ENCODE measurements at regions not wholly inside any gene's neighbourhood (a gene's known extent, or its start where the extent isn't known, plus 50 kb on each side); places are given as distances from the start of the nearest gene placed in this dataset.

DNA sequence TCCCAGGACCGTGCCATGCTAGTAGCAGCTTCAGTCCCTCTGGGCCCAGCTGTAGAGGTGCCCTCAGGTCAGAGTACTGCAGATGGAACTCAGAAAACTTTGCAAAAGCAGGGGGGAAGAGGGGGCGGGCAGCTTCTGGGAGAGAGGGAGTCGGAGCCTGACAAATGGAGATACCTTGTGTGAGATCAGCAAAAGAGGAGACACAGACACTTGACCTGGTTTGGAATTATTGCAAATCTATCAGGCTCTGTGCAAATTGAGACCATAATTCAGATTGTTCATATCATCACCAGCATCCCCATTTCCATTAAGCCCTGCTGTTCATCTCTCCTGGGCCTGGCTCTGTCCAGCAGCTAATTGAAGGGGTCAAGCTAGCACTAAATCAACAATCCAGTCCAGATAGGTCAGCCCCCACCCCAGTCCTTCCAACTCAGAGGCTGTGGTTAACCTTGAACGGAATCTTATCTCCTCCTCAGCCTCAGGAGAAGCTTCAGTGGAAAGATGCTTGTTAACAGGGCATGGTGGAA, 292.6 kb upstream of the PLET1 start:
- no peak overlapping the region for H3K27ac Mint-ChIP-seq
- peaks cover 3% of the 10 kb centered on the region for H3K27me3 Mint-ChIP-seq (ENCODE audit: low read depth, poor library complexity)
- peak overlapping the region; percentile 11 for H3K4me3 Mint-ChIP-seq
- no peaks in the 10 kb centered on the region for H3K9me3 Mint-ChIP-seq
- H3K4me1 Mint-ChIP-seq: peaks cover 39% of the 10 kb centered on the region
- no peaks in the 10 kb centered on the region for H3K36me3 Mint-ChIP-seq (ENCODE audit: low read depth)
- TF ChIP-seq, protein P1, sequence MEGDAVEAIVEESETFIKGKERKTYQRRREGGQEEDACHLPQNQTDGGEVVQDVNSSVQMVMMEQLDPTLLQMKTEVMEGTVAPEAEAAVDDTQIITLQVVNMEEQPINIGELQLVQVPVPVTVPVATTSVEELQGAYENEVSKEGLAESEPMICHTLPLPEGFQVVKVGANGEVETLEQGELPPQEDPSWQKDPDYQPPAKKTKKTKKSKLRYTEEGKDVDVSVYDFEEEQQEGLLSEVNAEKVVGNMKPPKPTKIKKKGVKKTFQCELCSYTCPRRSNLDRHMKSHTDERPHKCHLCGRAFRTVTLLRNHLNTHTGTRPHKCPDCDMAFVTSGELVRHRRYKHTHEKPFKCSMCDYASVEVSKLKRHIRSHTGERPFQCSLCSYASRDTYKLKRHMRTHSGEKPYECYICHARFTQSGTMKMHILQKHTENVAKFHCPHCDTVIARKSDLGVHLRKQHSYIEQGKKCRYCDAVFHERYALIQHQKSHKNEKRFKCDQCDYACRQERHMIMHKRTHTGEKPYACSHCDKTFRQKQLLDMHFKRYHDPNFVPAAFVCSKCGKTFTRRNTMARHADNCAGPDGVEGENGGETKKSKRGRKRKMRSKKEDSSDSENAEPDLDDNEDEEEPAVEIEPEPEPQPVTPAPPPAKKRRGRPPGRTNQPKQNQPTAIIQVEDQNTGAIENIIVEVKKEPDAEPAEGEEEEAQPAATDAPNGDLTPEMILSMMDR (IDR thresholded peaks at IDR 0.05): no peak
- DNase-seq: no peak

DNA sequence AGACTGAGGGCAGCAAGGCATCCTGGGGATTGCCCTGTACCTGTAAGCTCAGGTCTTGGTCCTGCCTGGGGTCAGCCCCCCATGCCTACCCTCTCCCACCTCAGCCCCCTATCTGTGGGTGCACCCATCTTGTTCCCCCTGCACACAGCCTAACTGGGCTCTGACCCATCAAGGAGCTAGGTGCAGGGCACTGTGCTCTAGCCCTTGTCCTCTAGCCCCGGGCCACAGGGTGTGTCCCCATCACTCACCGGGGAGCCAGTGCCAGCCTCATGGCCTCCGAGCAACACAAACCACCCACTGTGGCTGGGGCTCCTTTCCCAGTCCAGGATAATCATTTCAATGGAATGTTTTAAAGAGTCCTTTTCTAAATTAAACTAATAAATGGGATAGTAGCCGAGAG, 293.9 kb upstream of the PLET1 start:
- TF ChIP-seq, protein P1 (IDR thresholded peaks at IDR 0.05): no peak
- peaks cover 3% of the 10 kb centered on the region for H3K27me3 Mint-ChIP-seq (ENCODE audit: low read depth, poor library complexity)
- peaks cover 6% of the 10 kb centered on the region for H3K36me3 Mint-ChIP-seq (ENCODE audit: low read depth)
- peaks cover 49% of the 10 kb centered on the region for H3K4me1 Mint-ChIP-seq
- H3K9me3 Mint-ChIP-seq: peaks cover 6% of the 10 kb centered on the region
- DNase-seq: no peak
- H3K4me3 Mint-ChIP-seq: no peak overlapping the region
- no peak overlapping the region for H3K27ac Mint-ChIP-seq

DNA sequence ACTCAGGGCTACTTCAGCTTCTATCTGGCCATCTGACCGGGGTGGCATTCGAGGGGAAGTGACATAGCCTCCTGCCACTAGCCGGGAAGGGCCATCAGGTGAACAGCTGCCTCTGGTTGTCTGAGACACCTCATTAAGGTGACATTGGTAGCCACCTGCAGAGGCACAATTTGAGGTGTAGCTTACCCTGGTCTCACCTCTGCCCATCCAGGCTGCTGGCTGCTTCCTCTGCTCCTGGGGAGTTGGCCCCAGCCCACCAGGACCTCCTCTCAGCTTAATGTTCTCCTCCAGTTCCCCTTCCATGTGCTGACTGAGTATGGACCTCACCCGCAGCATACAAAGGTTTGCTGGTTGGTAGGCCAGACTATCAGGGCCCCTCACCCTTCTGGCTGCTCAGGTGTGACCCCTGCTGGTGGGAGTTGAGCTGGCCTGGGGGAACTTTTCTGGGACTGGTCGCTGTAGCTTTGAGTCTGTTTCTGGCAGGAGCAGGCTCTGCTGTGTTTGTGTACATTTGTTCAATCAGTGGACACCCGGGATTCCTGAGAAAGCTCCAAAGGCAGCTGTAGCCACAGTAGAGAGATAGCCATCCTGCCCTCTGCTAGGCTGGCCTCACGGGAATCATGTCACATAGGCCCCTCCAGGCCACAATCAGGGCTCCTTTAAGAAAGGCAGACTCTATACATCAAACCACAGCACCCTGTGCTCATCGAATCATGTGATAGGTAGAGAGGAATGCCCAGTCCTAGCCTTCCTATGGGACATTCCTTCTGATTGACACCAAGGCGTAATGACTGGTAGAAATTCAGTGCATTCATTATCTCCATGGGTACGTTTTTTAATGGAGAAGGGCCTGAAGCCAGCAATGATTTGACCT, 295.1 kb upstream of the PLET1 start:
- peak; percentile 79 for DNase-seq
- H3K4me3 Mint-ChIP-seq: no peak overlapping the region
- H3K27ac Mint-ChIP-seq: no peak overlapping the region
- peaks cover 3% of the 10 kb centered on the region for H3K27me3 Mint-ChIP-seq (ENCODE audit: low read depth, poor library complexity)
- peaks cover 6% of the 10 kb centered on the region for H3K36me3 Mint-ChIP-seq (ENCODE audit: low read depth)
- peaks cover 49% of the 10 kb centered on the region for H3K4me1 Mint-ChIP-seq
- peaks cover 9% of the 10 kb centered on the region for H3K9me3 Mint-ChIP-seq
- TF ChIP-seq, protein P1 (IDR thresholded peaks at IDR 0.05): peak; percentile 72

DNA sequence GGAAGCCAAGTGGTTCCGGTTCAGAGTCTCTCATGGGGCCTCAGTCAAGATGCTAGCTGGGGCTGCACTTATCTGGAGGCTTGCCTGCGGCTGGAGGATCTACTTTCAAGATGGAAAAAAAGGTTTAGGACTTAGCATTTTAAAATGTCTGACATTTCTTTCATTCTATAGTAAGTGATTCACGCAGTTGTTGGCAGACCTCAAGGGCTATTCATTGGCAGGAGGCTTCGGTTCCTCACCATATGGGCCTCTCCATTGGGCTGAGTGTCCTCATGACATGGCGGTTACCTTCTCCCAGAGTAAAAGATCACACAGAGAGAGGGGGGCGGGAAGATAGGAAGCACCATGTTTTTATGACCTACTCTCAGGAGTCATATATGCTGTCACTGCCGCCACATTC, 298.0 kb upstream of the PLET1 start:
- Mint-ChIP-seq H3K9me3 (peaks cover 9% of the 10 kb centered on the region), H3K4me3 (no peak overlapping the region), H3K36me3 (ENCODE audit: low read depth) (peaks cover 6% of the 10 kb centered on the region), H3K27me3 (ENCODE audit: low read depth, poor library complexity) (peaks cover 3% of the 10 kb centered on the region), H3K27ac (no peak overlapping the region), H3K4me1 (peaks cover 37% of the 10 kb centered on the region)
- TF ChIP-seq, protein P1 (IDR thresholded peaks at IDR 0.05): no peak
- no peak for DNase-seq

DNA sequence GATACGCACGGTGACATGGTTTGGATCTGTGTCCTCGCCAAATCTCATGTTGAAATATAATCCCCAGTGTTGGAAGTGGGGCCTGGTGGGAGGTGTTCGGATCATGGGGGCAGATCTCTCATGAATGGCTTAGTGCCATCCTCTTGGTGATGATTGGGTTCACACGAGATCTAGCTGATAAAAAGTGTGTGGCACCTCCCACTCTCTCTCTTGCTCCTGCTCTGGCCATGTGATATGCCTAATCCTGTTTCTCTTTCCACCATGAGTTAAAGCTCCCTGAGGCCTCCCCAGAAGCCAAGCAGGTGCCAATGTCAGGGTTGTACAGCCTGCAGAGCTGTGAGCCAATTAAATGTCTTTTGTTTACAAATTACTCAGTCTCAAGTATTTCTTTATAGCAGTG, 303.1 kb upstream of the PLET1 start:
- TF ChIP-seq, protein P1 (IDR thresholded peaks at IDR 0.05): no peak
- no peak for DNase-seq
- Mint-ChIP-seq H3K27ac (peak overlapping the region; percentile 96), H3K4me1 (peaks cover 34% of the 10 kb centered on the region), H3K9me3 (peaks cover 7% of the 10 kb centered on the region), H3K27me3 (ENCODE audit: low read depth, poor library complexity) (no peaks in the 10 kb centered on the region), H3K36me3 (ENCODE audit: low read depth) (peaks cover 4% of the 10 kb centered on the region), H3K4me3 (no peak overlapping the region)

All from nephron progenitor cell (in vitro differentiated cells).